PFSK-1 (cell line): ENCODE measurements at regions not wholly inside any gene's neighbourhood (a gene's known extent, or its start where the extent isn't known, plus 50 kb on each side); places are given as distances from the start of the nearest gene placed in this dataset.

Source experiments
- FOXP2 ChIP-seq: optimal IDR thresholded peaks from 2 replicates; pipeline ENCODE3; 2011; ENCODE audit warnings: borderline replicate concordance, control low read depth, inconsistent platforms; ENCODE audit not compliant: insufficient read depth; ENCODE audit errors: extremely low read length, extremely low read depth
- POLR2AphosphoS5 ChIP-seq: IDR thresholded peaks from 2 replicates; pipeline ENCODE4 v1.6.1; 2012; ENCODE audit warnings: low read depth, mild to moderate bottlenecking, control low read depth, low read length, moderate library complexity
- SIN3A ChIP-seq: IDR thresholded peaks from 2 replicates; pipeline ENCODE4 v1.6.1; 2012; ENCODE audit warnings: mild to moderate bottlenecking, low read length, moderate library complexity, borderline replicate concordance; ENCODE audit not compliant: insufficient read depth
- TAF1 ChIP-seq: IDR thresholded peaks from 2 replicates; pipeline ENCODE4 v1.6.1; 2012; ENCODE audit warnings: low read length, control low read depth, borderline replicate concordance; ENCODE audit not compliant: insufficient read depth
- TF ChIP-seq, protein P1 (sequence below), 2 experiments: IDR thresholded peaks; 2 replicates each; pipeline versions ENCODE4 v1.6.1 to v1.8.0; 2011 to 2012; ENCODE audit warnings: low read depth in 2 of 2, low read length in 2 of 2, control low read depth in 1 of 2, inconsistent platforms in 1 of 2, mild to moderate bottlenecking in 1 of 2, moderate library complexity in 1 of 2; ENCODE audit not compliant: insufficient read depth in 1 of 2

- TF ChIP-seq SIN3A = no peak
- no peak for TF ChIP-seq TAF1
Measured at GRCh38 chr1:201716742-201717135, 112.2 kb upstream of the IPO9 start.

GRCh38 chr1:201717286-201717685 is 111.7 kb upstream of the IPO9 start:
- TF ChIP-seq FOXP2 (no peak), POLR2AphosphoS5 (no peak), TAF1 (no peak), SIN3A (no peak)
- TF ChIP-seq, protein P1, sequence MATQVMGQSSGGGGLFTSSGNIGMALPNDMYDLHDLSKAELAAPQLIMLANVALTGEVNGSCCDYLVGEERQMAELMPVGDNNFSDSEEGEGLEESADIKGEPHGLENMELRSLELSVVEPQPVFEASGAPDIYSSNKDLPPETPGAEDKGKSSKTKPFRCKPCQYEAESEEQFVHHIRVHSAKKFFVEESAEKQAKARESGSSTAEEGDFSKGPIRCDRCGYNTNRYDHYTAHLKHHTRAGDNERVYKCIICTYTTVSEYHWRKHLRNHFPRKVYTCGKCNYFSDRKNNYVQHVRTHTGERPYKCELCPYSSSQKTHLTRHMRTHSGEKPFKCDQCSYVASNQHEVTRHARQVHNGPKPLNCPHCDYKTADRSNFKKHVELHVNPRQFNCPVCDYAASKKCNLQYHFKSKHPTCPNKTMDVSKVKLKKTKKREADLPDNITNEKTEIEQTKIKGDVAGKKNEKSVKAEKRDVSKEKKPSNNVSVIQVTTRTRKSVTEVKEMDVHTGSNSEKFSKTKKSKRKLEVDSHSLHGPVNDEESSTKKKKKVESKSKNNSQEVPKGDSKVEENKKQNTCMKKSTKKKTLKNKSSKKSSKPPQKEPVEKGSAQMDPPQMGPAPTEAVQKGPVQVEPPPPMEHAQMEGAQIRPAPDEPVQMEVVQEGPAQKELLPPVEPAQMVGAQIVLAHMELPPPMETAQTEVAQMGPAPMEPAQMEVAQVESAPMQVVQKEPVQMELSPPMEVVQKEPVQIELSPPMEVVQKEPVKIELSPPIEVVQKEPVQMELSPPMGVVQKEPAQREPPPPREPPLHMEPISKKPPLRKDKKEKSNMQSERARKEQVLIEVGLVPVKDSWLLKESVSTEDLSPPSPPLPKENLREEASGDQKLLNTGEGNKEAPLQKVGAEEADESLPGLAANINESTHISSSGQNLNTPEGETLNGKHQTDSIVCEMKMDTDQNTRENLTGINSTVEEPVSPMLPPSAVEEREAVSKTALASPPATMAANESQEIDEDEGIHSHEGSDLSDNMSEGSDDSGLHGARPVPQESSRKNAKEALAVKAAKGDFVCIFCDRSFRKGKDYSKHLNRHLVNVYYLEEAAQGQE (IDR thresholded peaks at IDR 0.05; ENCODE audit: insufficient read depth in 1 of 2, low read depth in 2 of 2, low read length in 2 of 2) = no peak

DNA sequence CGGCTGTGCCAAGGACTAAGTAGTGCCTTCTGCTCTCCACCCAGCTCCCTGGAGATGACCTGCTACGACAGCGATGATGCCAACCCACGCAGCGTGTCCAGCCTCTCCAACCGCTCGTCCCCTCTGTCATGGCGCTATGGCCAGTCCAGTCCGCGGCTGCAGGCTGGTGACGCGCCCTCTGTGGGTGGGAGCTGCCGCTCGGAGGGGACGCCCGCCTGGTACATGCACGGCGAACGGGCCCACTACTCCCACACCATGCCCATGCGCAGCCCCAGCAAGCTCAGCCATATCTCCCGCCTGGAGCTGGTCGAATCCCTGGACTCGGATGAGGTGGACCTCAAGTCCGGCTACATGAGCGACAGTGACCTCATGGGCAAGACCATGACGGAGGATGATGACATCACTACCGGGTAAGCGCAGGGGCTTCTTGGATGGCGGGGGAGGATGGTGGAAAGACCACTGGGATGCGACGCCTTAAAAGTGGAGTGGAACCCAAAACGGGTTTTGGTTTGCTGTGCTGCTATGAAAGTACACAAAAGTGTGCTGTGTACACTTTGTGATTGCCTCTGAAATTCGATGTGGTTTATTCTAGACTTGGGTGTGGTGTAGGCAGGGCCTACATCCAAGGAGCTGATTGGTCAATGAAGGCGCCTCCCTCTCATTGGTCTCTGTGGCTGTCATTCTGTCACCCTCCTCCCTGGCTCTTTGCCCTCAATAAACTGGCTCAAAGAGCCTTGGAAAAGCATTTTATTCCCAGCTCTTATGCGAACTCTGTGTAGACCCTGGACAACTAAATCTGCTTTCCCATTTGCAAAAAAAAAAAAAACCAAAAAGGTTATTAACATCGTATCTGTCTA is 110.4 kb upstream of the IPO9 start:
- TF ChIP-seq TAF1 (no peak), SIN3A (no peak), FOXP2 (no peak), POLR2AphosphoS5 (no peak)
- TF ChIP-seq, protein P1 (IDR thresholded peaks at IDR 0.05; ENCODE audit: insufficient read depth in 1 of 2, low read depth in 2 of 2, low read length in 2 of 2) = no peak

- no peak for TF ChIP-seq TAF1
- TF ChIP-seq FOXP2 = peak; percentile 98
- no peak for TF ChIP-seq POLR2AphosphoS5
- TF ChIP-seq SIN3A = peak; percentile 71; the same call in 1 of the 2 replicates
- TF ChIP-seq, protein P1 (IDR thresholded peaks at IDR 0.05; ENCODE audit: insufficient read depth in 1 of 2, low read depth in 2 of 2, low read length in 2 of 2) = no peak
Measured at GRCh38 chr1:201719812-201720521, 109.0 kb upstream of the IPO9 start.

- TF ChIP-seq POLR2AphosphoS5 = no peak
- no peak for TF ChIP-seq TAF1
- TF ChIP-seq FOXP2 = no peak
- no peak for TF ChIP-seq SIN3A
- TF ChIP-seq, protein P1 (IDR thresholded peaks at IDR 0.05; ENCODE audit: insufficient read depth in 1 of 2, low read depth in 2 of 2, low read length in 2 of 2) = no peak
Measured at GRCh38 chr1:201720522-201720844, 108.5 kb upstream of the IPO9 start.
